ENCODE measurements at regions not wholly inside any gene's neighbourhood (a gene's known extent, or its start where the extent isn't known, plus 50 kb on each side); places are given as distances from the start of the nearest gene placed in this dataset.

- WGBS, 10 experiments, result 46 to 100% (median 79%) methylated on average over 1 to 4 of the region's 4 CpGs; no CpG with 5 or more reads in 3 of the 10 experiments
- no peak overlapping the region for H3K4me3 ChIP-seq
- no peak overlapping the region for H3K27ac ChIP-seq
- in situ Hi-C loops (cut with MboI; ENCODE audit: low pct_unique_long_range_greater_than_20kb in 2 of 9, low sequenced_read_pairs in 9 of 9, unreplicated experiment in 9 of 9), result loop anchor here in 1 of 9 experiments (25.0 kb wide), 1 partner anchor 667 kb away; no protein-coding TSS in a partner anchor
- ATAC-seq (replicated peaks in 6 of 8), result no peak
- H3K4me1 ChIP-seq (replicated peaks in 1 of 2), result peaks cover 42 to 46% of the 10 kb centered on the region in 2 donors
These were observed 689.9 kb downstream of the QKI start for GRCh38 chr6:164104432-164104831.

GRCh38 chr6:164102693-164103092, 688.2 kb downstream of the QKI start:
- WGBS, 10 experiments, result 15 to 100% (median 41%) methylated on average over 1 to 4 of the region's 4 CpGs
- H3K4me3 ChIP-seq, result no peak overlapping the region
- H3K4me1 ChIP-seq (replicated peaks in 1 of 2), result peaks cover 52 to 61% of the 10 kb centered on the region in 2 donors
- peak in 3 of 8 experiments; percentile 21 to 30 (median 27) for ATAC-seq (replicated peaks in 6 of 8)
- H3K27ac ChIP-seq, result peak overlapping the region; percentile 31 to 73
- in situ Hi-C loops (cut with MboI; ENCODE audit: low pct_unique_long_range_greater_than_20kb in 2 of 9, low sequenced_read_pairs in 9 of 9, unreplicated experiment in 9 of 9), result loop anchor here in 1 of 9 experiments (25.0 kb wide), 1 partner anchor 665 kb away; no protein-coding TSS in a partner anchor

GRCh38 chr6:164101859-164102258, 687.3 kb downstream of the QKI start:
- peak in 2 of 8 experiments; percentile 6 to 10 for ATAC-seq (replicated peaks in 6 of 8)
- in situ Hi-C loops (cut with MboI; ENCODE audit: low pct_unique_long_range_greater_than_20kb in 2 of 9, low sequenced_read_pairs in 9 of 9, unreplicated experiment in 9 of 9), result loop anchor here in 1 of 9 experiments (25.0 kb wide), 1 partner anchor 665 kb away; no protein-coding TSS in a partner anchor
- H3K4me1 ChIP-seq (replicated peaks in 1 of 2), result peaks cover 53 to 57% of the 10 kb centered on the region in 2 donors
- peak overlapping the region; percentile 31 to 73 for H3K27ac ChIP-seq
- WGBS, 10 experiments, result 0 to 80% (median 33%) methylated on average over 1 to 2 of the region's 2 CpGs; no CpG with 5 or more reads in 5 of the 10 experiments
- H3K4me3 ChIP-seq, result no peak overlapping the region

GRCh38 chr6:164099269-164099865, 684.8 kb downstream of the QKI start:
- H3K27ac ChIP-seq, result peak overlapping the region; percentile 58 to 70
- peak in 5 of 8 experiments; percentile 69 to 76 (median 75) for ATAC-seq (replicated peaks in 6 of 8)
- peaks cover 54 to 56% of the 10 kb centered on the region in 2 donors for H3K4me1 ChIP-seq (replicated peaks in 1 of 2)
- peak overlapping the region in 2 of 5 donors; percentile 10 to 17 for H3K4me3 ChIP-seq
- in situ Hi-C loops (cut with MboI; ENCODE audit: low pct_unique_long_range_greater_than_20kb in 2 of 9, low sequenced_read_pairs in 9 of 9, unreplicated experiment in 9 of 9), result no loop called here
- 12 to 93% (median 59%) methylated on average over 4 to 17 of the region's 22 CpGs; no CpG with 5 or more reads in 1 of the 10 experiments for WGBS, 10 experiments

- Histone ChIP-seq H3K4me1 (replicated peaks in 1 of 2) (peaks cover 54% of the 10 kb centered on the region in 2 donors), H3K27ac (peak overlapping the region; percentile 58 to 70), H3K4me3 (no peak overlapping the region)
- peak; percentile 36 to 85 (median 77) for ATAC-seq (replicated peaks in 6 of 8)
- 4 to 86% (median 50%) methylated on average over 4 to 9 of the region's 9 CpGs; no CpG with 5 or more reads in 2 of the 10 experiments for WGBS, 10 experiments
- in situ Hi-C loops (cut with MboI; ENCODE audit: low pct_unique_long_range_greater_than_20kb in 2 of 9, low sequenced_read_pairs in 9 of 9, unreplicated experiment in 9 of 9), result no loop called here
These were observed 684.3 kb downstream of the QKI start for GRCh38 chr6:164098857-164099267.

GRCh38 chr6:164097551-164098398, 683.3 kb downstream of the QKI start:
- peaks cover 44 to 45% of the 10 kb centered on the region in 2 donors for H3K4me1 ChIP-seq (replicated peaks in 1 of 2)
- H3K27ac ChIP-seq, result no peak overlapping the region
- in situ Hi-C loops (cut with MboI; ENCODE audit: low pct_unique_long_range_greater_than_20kb in 2 of 9, low sequenced_read_pairs in 9 of 9, unreplicated experiment in 9 of 9), result no loop called here
- no peak overlapping the region for H3K4me3 ChIP-seq
- 33 to 100% (median 86%) methylated on average over 1 to 11 of the region's 11 CpGs; no CpG with 5 or more reads in 1 of the 10 experiments for WGBS, 10 experiments
- peak in 5 of 8 experiments; percentile 38 to 85 (median 66) for ATAC-seq (replicated peaks in 6 of 8)

- WGBS, 10 experiments, result 47 to 100% (median 93%) methylated on average over 1 to 4 of the region's 4 CpGs; no CpG with 5 or more reads in 1 of the 10 experiments
- peaks cover 36 to 38% of the 10 kb centered on the region in 2 donors for H3K4me1 ChIP-seq (replicated peaks in 1 of 2)
- H3K4me3 ChIP-seq, result no peak overlapping the region
- ATAC-seq (replicated peaks in 6 of 8), result no peak
- H3K27ac ChIP-seq, result peak overlapping the region in 1 of 2 donors; percentile 25
- in situ Hi-C loops (cut with MboI; ENCODE audit: low pct_unique_long_range_greater_than_20kb in 2 of 9, low sequenced_read_pairs in 9 of 9, unreplicated experiment in 9 of 9), result no loop called here
These were observed 682.5 kb downstream of the QKI start for GRCh38 chr6:164097056-164097455.

GRCh38 chr6:164095056-164095455, 680.5 kb downstream of the QKI start:
- no peak for ATAC-seq (replicated peaks in 6 of 8)
- 4 to 100% (median 85%) methylated on average over 1 to 3 of the region's 3 CpGs for WGBS, 10 experiments
- H3K4me3 ChIP-seq, result no peak overlapping the region
- H3K4me1 ChIP-seq (replicated peaks in 1 of 2), result peaks cover 25 to 27% of the 10 kb centered on the region in 2 donors
- in situ Hi-C loops (cut with MboI; ENCODE audit: low pct_unique_long_range_greater_than_20kb in 2 of 9, low sequenced_read_pairs in 9 of 9, unreplicated experiment in 9 of 9), result no loop called here
- H3K27ac ChIP-seq, result no peak overlapping the region

- H3K4me3 ChIP-seq, result no peak overlapping the region
- H3K4me1 ChIP-seq (replicated peaks in 1 of 2), result peaks cover 29 to 34% of the 10 kb centered on the region in 2 donors
- no peak for ATAC-seq (replicated peaks in 6 of 8)
- in situ Hi-C loops (cut with MboI; ENCODE audit: low pct_unique_long_range_greater_than_20kb in 2 of 9, low sequenced_read_pairs in 9 of 9, unreplicated experiment in 9 of 9), result no loop called here
- no peak overlapping the region for H3K27ac ChIP-seq
- 20 to 100% (median 87%) methylated on average over 2 to 3 of the region's 3 CpGs; no CpG with 5 or more reads in 1 of the 10 experiments for WGBS, 10 experiments
These were observed 673.4 kb downstream of the QKI start for GRCh38 chr6:164087870-164088269.

GRCh38 chr6:164087211-164087610, 672.7 kb downstream of the QKI start:
- in situ Hi-C loops (cut with MboI; ENCODE audit: low pct_unique_long_range_greater_than_20kb in 2 of 9, low sequenced_read_pairs in 9 of 9, unreplicated experiment in 9 of 9), result no loop called here
- H3K27ac ChIP-seq, result peak overlapping the region in 1 of 2 donors; percentile 91

GRCh38 chr6:164086076-164086887, 671.8 kb downstream of the QKI start:
- Histone ChIP-seq H3K4me3 (peak overlapping the region in 2 of 5 donors; percentile 0 to 20), H3K27ac (peak overlapping the region; percentile 78 to 91), H3K4me1 (replicated peaks in 1 of 2) (peaks cover 34 to 35% of the 10 kb centered on the region in 2 donors)
- ATAC-seq (replicated peaks in 6 of 8), result peak in 3 of 8 experiments; percentile 12 to 18 (median 16)
- in situ Hi-C loops (cut with MboI; ENCODE audit: low pct_unique_long_range_greater_than_20kb in 2 of 9, low sequenced_read_pairs in 9 of 9, unreplicated experiment in 9 of 9), result no loop called here
- WGBS, 10 experiments, result 8 to 97% (median 77%) methylated on average over 3 to 18 of the region's 25 CpGs; no CpG with 5 or more reads in 2 of the 10 experiments

More at GRCh38 chr6:164087211-164087610, 672.7 kb downstream of the QKI start:
- Histone ChIP-seq H3K4me3 (no peak overlapping the region), H3K4me1 (replicated peaks in 1 of 2) (peaks cover 32 to 34% of the 10 kb centered on the region in 2 donors)
- WGBS, 10 experiments, result 0 to 100% (median 60%) methylated on average over 1 to 2 of the region's 2 CpGs; no CpG with 5 or more reads in 5 of the 10 experiments
- no peak for ATAC-seq (replicated peaks in 6 of 8)
